ENCODE measurements at regions not wholly inside any gene's neighbourhood (a gene's known extent, or its start where the extent isn't known, plus 50 kb on each side); places are given as distances from the start of the nearest gene placed in this dataset.

DNA sequence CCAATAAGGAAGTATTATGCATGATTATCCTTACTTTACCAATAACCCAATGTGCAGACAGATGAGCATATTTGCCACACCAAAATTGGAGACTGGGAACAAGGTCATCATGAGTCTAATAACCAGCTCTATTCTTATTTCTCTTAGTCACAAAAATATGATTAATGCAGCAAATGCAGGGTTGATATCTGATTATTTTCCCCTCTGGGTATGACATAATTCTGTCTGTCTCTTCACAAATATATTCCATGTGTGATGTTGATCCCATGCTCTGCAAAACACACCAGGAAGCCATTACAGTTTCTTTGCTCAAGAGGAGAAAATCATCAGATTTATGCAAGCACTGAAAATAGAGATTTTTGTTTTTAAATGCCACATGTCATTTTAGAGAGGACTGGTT, 196.5 kb upstream of the DGKB start:
- Histone ChIP-seq H2BK12ac (ENCODE audit: insufficient read length, low read depth, low read length) (no peak overlapping the region), H3K9me3 (ENCODE audit: control insufficient read depth, low read depth, low read length) (no peaks in the 10 kb centered on the region), H3T11ph (ENCODE audit: low read length) (no peak overlapping the region), H2BK15ac (ENCODE audit: low read depth, low read length) (no peak overlapping the region), H3K56ac (ENCODE audit: insufficient read length, low read depth, low read length) (no peak overlapping the region), H2BK5ac (ENCODE audit: insufficient read length, low read length) (no peak overlapping the region), H3K27ac (ENCODE audit: insufficient read length, low read depth, low read length) (no peak overlapping the region), H3K14ac (ENCODE audit: insufficient read depth, low read length) (no peak overlapping the region), H2BK20ac (ENCODE audit: low read depth, low read length, poor library complexity, severe bottlenecking) (no peak overlapping the region), H3K23me2 (ENCODE audit: insufficient read length, low read depth, low read length, poor library complexity, severe bottlenecking) (no peaks in the 10 kb centered on the region), H3K79me1 (ENCODE audit: insufficient read depth, low read depth, low read length, poor library complexity, severe bottlenecking) (no peaks in the 10 kb centered on the region), H3K27me3 (ENCODE audit: insufficient read depth, low read length) (no peaks in the 10 kb centered on the region), H3K9ac (ENCODE audit: extremely low read depth, insufficient read length, low read length) (no peak overlapping the region), H4K8ac (replicated peaks; ENCODE audit: insufficient read length, low read depth, low read length) (no peak overlapping the region), H4K91ac (ENCODE audit: insufficient read length, low read depth, low read length) (no peak overlapping the region), H3K18ac (ENCODE audit: insufficient read length, low read depth, low read length) (no peak overlapping the region), H2BK120ac (ENCODE audit: low read depth, low read length, poor library complexity, severe bottlenecking) (no peak overlapping the region), H4K20me1 (ENCODE audit: control insufficient read depth, insufficient read depth, insufficient read length) (no peaks in the 10 kb centered on the region), H3K23ac (ENCODE audit: insufficient read length, low read depth, low read length) (no peak overlapping the region), H3K4me1 (ENCODE audit: insufficient read depth, low read length) (no peaks in the 10 kb centered on the region), H3K4ac (ENCODE audit: low read depth, low read length) (no peak overlapping the region), H2AFZ (ENCODE audit: low read length) (no peak overlapping the region), H3K79me2 (ENCODE audit: insufficient read depth, low read length) (no peaks in the 10 kb centered on the region), H4K5ac (ENCODE audit: insufficient read length, low read depth, low read length) (no peak overlapping the region), H3K4me2 (ENCODE audit: insufficient read depth, insufficient read length, low read length) (no peak overlapping the region), H2AK5ac (ENCODE audit: insufficient read length, low read length) (no peak overlapping the region)
- DNase-seq = no peak
- H3K36me3 Mint-ChIP-seq (ENCODE audit: insufficient read depth in 1 of 3, low read depth in 3 of 3) = no peaks in the 10 kb centered on the region
- no peak overlapping the region for H3K27ac Mint-ChIP-seq
- TF ChIP-seq, protein P1, sequence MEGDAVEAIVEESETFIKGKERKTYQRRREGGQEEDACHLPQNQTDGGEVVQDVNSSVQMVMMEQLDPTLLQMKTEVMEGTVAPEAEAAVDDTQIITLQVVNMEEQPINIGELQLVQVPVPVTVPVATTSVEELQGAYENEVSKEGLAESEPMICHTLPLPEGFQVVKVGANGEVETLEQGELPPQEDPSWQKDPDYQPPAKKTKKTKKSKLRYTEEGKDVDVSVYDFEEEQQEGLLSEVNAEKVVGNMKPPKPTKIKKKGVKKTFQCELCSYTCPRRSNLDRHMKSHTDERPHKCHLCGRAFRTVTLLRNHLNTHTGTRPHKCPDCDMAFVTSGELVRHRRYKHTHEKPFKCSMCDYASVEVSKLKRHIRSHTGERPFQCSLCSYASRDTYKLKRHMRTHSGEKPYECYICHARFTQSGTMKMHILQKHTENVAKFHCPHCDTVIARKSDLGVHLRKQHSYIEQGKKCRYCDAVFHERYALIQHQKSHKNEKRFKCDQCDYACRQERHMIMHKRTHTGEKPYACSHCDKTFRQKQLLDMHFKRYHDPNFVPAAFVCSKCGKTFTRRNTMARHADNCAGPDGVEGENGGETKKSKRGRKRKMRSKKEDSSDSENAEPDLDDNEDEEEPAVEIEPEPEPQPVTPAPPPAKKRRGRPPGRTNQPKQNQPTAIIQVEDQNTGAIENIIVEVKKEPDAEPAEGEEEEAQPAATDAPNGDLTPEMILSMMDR (conservative IDR thresholded peaks at IDR 0.05) = no peak
- H3K4me1 Mint-ChIP-seq = no peaks in the 10 kb centered on the region
- H3K9me3 Mint-ChIP-seq = no peaks in the 10 kb centered on the region
- H3K4me3 Mint-ChIP-seq = no peak overlapping the region
- no peaks in the 10 kb centered on the region for H3K27me3 Mint-ChIP-seq (ENCODE audit: low read depth)

Data from H9 (cell line).